ENCODE measurements at regions not wholly inside any gene's neighbourhood (a gene's known extent, or its start where the extent isn't known, plus 50 kb on each side); places are given as distances from the start of the nearest gene placed in this dataset.

- DNase-seq: no peak
- in situ Hi-C loops (cut with MboI; ENCODE audit: low pct_unique_long_range_greater_than_20kb, low sequenced_read_pairs): no loop called here
These were observed 118.7 kb upstream of the LARGE1 start for GRCh38 chr22:34038801-34039555.

- in situ Hi-C loops (cut with MboI; ENCODE audit: low pct_unique_long_range_greater_than_20kb, low sequenced_read_pairs): no loop called here
- DNase-seq: no peak
These were observed 125.0 kb upstream of the LARGE1 start for GRCh38 chr22:34045311-34045710.

- peak; percentile 42 for DNase-seq
- in situ Hi-C loops (cut with MboI; ENCODE audit: low pct_unique_long_range_greater_than_20kb, low sequenced_read_pairs): no loop called here
These were observed 135.4 kb upstream of the LARGE1 start for GRCh38 chr22:34055525-34056200.

GRCh38 chr22:34057726-34058125 lies 137.4 kb upstream of the LARGE1 start:
- in situ Hi-C loops (cut with MboI; ENCODE audit: low pct_unique_long_range_greater_than_20kb, low sequenced_read_pairs): no loop called here
- DNase-seq: no peak

- DNase-seq: no peak
- in situ Hi-C loops (cut with MboI; ENCODE audit: low pct_unique_long_range_greater_than_20kb, low sequenced_read_pairs): no loop called here
These were observed 144.4 kb upstream of the LARGE1 start for GRCh38 chr22:34064696-34065095.

- in situ Hi-C loops (cut with MboI; ENCODE audit: low pct_unique_long_range_greater_than_20kb, low sequenced_read_pairs): no loop called here
- no peak for DNase-seq
These were observed 146.8 kb upstream of the LARGE1 start for GRCh38 chr22:34067031-34067430.

GRCh38 chr22:34068001-34068400 lies 147.7 kb upstream of the LARGE1 start:
- no peak for DNase-seq
- in situ Hi-C loops (cut with MboI; ENCODE audit: low pct_unique_long_range_greater_than_20kb, low sequenced_read_pairs): no loop called here

- in situ Hi-C loops (cut with MboI; ENCODE audit: low pct_unique_long_range_greater_than_20kb, low sequenced_read_pairs): no loop called here
These were observed 149.8 kb upstream of the LARGE1 start for GRCh38 chr22:34070051-34070450.

GRCh38 chr22:34070531-34070930 lies 150.3 kb upstream of the LARGE1 start:
- no peak for DNase-seq
- in situ Hi-C loops (cut with MboI; ENCODE audit: low pct_unique_long_range_greater_than_20kb, low sequenced_read_pairs): no loop called here

More at GRCh38 chr22:34070051-34070450, 149.8 kb upstream of the LARGE1 start:
- DNase-seq: no peak

- DNase-seq: no peak
- in situ Hi-C loops (cut with MboI; ENCODE audit: low pct_unique_long_range_greater_than_20kb, low sequenced_read_pairs): no loop called here
These were observed 152.3 kb upstream of the LARGE1 start for GRCh38 chr22:34072585-34072984.

- in situ Hi-C loops (cut with MboI; ENCODE audit: low pct_unique_long_range_greater_than_20kb, low sequenced_read_pairs): no loop called here
- DNase-seq: peak; percentile 4
These were observed 160.2 kb upstream of the LARGE1 start for GRCh38 chr22:34080433-34080832.

- in situ Hi-C loops (cut with MboI; ENCODE audit: low pct_unique_long_range_greater_than_20kb, low sequenced_read_pairs): no loop called here
- no peak for DNase-seq
These were observed 176.5 kb upstream of the LARGE1 start for GRCh38 chr22:34096770-34097169.

- in situ Hi-C loops (cut with MboI; ENCODE audit: low pct_unique_long_range_greater_than_20kb, low sequenced_read_pairs): no loop called here
- peak; percentile 1 for DNase-seq
These were observed 179.0 kb upstream of the LARGE1 start for GRCh38 chr22:34099278-34099677.

GRCh38 chr22:34102633-34103032 lies 182.4 kb upstream of the LARGE1 start:
- in situ Hi-C loops (cut with MboI; ENCODE audit: low pct_unique_long_range_greater_than_20kb, low sequenced_read_pairs): loop anchor here (25.0 kb wide), 1 partner anchor 790 kb away; no protein-coding TSS in a partner anchor
- no peak for DNase-seq

- peak; percentile 46 for DNase-seq
These were observed 185.3 kb upstream of the LARGE1 start for GRCh38 chr22:34105461-34106062.

GRCh38 chr22:34108168-34108567 lies 187.9 kb upstream of the LARGE1 start:
- DNase-seq: no peak
- in situ Hi-C loops (cut with MboI; ENCODE audit: low pct_unique_long_range_greater_than_20kb, low sequenced_read_pairs): loop anchor here (25.0 kb wide), 1 partner anchor 796 kb away; no protein-coding TSS in a partner anchor

More at GRCh38 chr22:34105461-34106062, 185.3 kb upstream of the LARGE1 start:
- in situ Hi-C loops (cut with MboI; ENCODE audit: low pct_unique_long_range_greater_than_20kb, low sequenced_read_pairs): loop anchor here (25.0 kb wide), 1 partner anchor 793 kb away; no protein-coding TSS in a partner anchor

- DNase-seq: peak; percentile 13
- in situ Hi-C loops (cut with MboI; ENCODE audit: low pct_unique_long_range_greater_than_20kb, low sequenced_read_pairs): loop anchor here (25.0 kb wide), 1 partner anchor 799 kb away; no protein-coding TSS in a partner anchor
These were observed 191.0 kb upstream of the LARGE1 start for GRCh38 chr22:34111210-34111824.

- no peak for DNase-seq
- in situ Hi-C loops (cut with MboI; ENCODE audit: low pct_unique_long_range_greater_than_20kb, low sequenced_read_pairs): loop anchor here (25.0 kb wide), 1 partner anchor 801 kb away; no protein-coding TSS in a partner anchor
These were observed 193.1 kb upstream of the LARGE1 start for GRCh38 chr22:34113381-34113780.

GRCh38 chr22:34114406-34114805 lies 194.1 kb upstream of the LARGE1 start:
- in situ Hi-C loops (cut with MboI; ENCODE audit: low pct_unique_long_range_greater_than_20kb, low sequenced_read_pairs): loop anchor here (25.0 kb wide), 1 partner anchor 802 kb away; no protein-coding TSS in a partner anchor
- DNase-seq: no peak

Data from KBM-7 (cell line).